ENCODE measurements at regions not wholly inside any gene's neighbourhood (a gene's known extent, or its start where the extent isn't known, plus 50 kb on each side); places are given as distances from the start of the nearest gene placed in this dataset.

DNA sequence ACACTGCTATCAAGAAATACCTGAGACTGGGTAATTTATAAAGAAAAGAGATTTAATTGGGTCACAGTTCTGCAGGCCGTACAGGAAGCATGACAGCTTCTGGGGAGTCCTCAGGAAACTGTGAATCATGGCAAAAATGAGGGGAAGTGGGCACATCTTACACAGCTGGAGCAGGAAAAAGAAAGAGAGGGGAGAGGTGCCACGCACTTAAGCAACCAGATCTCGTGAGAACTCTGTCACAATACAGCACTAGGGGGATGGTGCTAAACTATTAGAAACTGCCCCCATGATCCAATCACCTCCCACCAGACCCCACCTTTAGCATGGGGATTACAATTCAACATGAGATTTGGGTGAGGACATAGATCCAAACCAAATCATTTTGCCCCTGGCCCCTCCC, 105.5 kb upstream of the CPLX2 start:
- no peak for DNase-seq (ENCODE audit: low read depth, low spot score)
- in situ Hi-C loops (cut with HindIII; ENCODE audit: low pct_unique_long_range_greater_than_20kb, low sequenced_read_pairs), result no loop called here

DNA sequence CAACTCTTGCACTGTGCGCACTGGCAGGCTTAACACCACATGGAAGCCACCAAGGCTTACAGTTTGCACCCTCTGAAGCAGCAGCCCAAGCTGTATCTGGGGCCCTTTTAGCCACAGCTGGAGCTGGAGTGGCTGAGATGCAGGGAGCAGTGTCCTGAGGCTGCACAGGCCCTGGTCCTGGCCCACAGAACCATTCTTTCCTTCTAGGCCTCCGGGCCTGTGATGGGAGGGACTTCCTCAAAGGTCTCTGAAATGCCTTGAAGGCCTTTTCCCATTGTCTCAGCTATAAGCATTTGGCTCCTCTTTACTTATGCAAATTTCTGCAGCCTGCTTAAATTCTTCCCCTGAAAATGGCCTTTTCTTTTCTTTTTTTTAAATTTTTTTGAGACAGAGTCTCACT, 104.4 kb upstream of the CPLX2 start:
- in situ Hi-C loops (cut with HindIII; ENCODE audit: low pct_unique_long_range_greater_than_20kb, low sequenced_read_pairs), result no loop called here
- no peak for DNase-seq (ENCODE audit: low read depth, low spot score)

DNA sequence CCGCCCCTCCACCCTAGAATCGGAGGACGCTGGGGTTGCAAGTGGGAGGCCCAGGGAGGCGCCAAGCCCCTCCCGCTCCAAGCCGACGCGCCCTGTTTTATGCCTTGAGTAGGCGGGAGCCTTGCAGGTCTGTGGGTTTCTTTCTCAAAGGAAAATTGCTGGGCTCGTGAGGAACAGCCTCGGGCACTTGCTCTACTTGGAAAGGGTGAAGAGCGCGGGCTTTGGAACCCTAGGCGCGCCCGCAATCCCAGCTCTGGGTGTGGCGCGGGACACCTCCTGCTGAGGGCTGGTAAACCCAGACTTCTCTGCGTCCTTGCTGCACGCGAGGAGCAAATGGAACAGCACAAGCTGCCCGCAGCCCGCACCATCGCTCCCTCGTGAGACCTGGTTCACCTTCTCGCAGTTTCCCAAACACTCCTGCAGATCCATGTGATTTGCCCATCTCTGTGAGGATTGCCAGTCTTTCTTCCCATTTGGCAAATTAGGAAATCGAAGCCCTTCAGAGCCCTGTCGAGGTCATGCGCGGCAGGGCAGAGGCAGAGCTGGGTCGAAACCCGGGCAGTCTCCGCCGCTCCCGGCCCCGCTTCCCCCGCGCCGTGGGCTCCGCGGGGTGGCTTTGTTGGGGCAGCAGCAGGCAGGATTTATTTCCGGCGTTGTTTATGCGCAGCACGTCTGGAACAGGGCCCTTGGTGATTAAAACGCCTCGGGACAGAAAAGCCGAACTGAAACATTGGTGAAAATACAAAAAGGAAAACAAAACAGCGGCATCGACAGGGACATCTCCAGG, 98.4 kb upstream of the CPLX2 start:
- in situ Hi-C loops (cut with HindIII; ENCODE audit: low pct_unique_long_range_greater_than_20kb, low sequenced_read_pairs), result no loop called here
- no peak for DNase-seq (ENCODE audit: low read depth, low spot score)

DNA sequence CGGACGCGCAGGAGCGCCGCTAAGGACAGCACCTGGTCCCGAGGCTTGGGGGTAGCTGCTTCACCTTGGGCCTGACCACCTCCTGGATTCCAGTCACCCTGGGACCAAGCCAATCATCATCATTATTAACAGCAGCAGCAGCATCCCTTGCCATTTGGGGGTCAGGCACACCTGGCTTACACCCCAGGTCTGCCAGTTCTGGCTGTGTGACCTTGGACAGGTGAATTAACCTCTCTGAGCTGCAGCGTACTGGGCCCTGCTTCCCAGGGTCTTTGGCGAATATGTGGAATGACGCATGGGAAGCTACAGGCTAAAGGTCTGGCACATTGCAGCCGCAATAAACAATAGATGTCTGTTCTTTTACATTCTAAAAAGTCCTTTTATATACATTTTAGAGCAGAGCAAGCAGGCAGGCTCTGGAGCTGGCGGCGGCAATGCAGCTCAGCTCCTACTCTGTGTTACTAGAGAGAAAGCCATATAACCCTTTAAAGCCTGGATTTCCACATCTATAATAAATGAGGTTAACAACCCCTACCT, 97.8 kb upstream of the CPLX2 start:
- DNase-seq (ENCODE audit: low read depth, low spot score), result peak; percentile 56
- in situ Hi-C loops (cut with HindIII; ENCODE audit: low pct_unique_long_range_greater_than_20kb, low sequenced_read_pairs), result no loop called here

DNA sequence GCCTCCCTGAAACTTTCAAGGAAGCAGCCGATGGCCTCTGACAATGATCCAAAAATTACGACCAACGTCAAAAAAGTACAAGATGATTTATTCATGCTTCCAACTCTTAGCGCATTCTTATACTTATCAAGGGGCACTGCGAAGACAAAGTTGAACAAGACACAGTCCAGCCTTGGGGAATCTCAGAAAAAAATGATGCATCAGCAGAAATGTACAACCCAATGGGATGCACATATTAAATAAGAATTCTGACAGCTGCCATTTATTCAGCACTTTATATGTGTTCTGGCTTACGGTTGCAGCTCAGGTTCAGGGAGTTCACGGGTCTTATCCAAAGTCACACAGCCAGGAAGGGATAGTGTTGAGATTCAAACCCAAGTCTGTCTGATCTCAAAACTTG, 96.0 kb upstream of the CPLX2 start:
- DNase-seq (ENCODE audit: low read depth, low spot score), result no peak
- in situ Hi-C loops (cut with HindIII; ENCODE audit: low pct_unique_long_range_greater_than_20kb, low sequenced_read_pairs), result no loop called here

DNA sequence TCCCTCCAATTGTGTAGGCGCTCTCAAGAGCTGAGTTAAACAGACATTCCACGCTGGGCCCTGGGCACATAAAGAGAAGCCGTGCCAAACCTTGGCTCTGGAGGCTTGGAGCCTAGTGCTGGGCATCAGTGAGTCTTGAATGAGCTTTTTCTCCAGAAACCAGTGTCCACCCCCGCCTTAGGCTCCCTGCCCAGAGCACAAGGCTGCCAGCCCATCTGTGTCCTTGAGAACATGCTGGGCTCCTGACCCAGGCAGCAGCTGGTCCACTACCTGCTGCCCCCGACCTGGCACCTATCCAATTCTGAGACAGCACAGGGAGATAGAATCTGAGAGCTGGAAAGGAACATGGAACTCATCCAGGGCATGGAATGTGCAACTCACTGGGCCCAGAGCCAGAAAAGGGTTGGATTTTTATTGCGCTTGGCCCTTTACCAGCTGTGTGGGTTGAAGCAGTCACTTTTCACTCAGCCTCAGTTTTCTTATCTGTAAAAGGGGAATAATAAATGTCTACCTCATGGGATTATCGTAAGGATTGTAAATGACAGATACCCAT, 92.4 kb upstream of the CPLX2 start:
- DNase-seq (ENCODE audit: low read depth, low spot score), result no peak
- in situ Hi-C loops (cut with HindIII; ENCODE audit: low pct_unique_long_range_greater_than_20kb, low sequenced_read_pairs), result no loop called here

DNA sequence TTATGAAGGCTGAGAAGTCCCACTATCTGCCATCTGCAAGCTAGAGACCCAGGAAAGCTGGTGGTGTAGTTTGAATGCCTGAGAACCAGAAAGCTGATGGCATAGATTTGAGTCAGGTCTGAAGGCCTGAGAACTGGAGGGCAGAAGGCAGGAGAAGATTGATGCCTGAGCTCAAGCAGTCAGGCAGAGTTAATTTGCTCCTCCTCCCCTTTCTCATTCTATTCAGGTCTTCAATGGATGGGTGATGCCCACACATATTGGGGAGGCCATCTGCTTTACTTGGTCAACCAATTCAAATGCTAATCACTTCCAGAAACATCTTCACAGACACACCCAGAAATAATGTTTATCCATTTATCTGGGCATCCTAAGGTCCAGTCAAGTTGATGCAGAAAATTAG, 87.6 kb upstream of the CPLX2 start:
- in situ Hi-C loops (cut with HindIII; ENCODE audit: low pct_unique_long_range_greater_than_20kb, low sequenced_read_pairs), result no loop called here
- DNase-seq (ENCODE audit: low read depth, low spot score), result no peak

DNA sequence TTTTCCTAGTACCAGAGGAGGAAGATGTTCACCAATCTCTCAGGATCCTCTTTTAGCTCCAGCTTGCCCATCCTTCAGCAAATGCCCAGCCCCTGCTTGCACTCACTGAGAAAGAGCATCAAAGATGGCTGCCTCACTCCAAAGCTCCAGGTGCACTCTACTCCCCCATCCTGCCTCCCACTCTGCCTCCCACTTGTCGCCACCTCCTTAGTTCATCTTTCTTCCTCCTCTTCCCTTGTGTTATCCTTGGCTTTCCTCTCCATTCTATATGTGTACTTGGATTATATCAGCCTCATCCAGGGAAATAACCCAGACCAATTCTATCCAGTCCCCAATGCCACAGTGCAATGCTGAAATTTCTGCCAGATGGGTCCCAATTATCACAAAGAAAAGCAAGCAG, 87.1 kb upstream of the CPLX2 start:
- in situ Hi-C loops (cut with HindIII; ENCODE audit: low pct_unique_long_range_greater_than_20kb, low sequenced_read_pairs), result no loop called here
- DNase-seq (ENCODE audit: low read depth, low spot score), result no peak

DNA sequence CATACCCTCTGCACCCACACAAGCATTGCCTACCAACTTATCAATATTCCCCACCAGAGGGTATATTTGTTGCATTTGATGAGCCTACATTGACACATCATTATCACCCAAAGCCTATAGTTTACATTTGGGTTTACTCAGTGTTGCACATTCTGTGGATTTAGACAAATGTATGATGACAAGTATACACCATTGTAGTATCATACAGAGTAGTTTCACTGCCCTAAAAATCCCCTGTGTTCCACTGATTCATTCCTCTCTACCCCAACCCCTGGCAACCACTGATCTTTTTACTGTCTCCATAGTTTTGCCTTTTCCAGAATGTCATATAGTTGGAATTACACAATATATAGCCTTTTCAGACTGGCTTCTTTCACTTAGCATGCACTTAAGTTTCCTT, 85.7 kb upstream of the CPLX2 start:
- in situ Hi-C loops (cut with HindIII; ENCODE audit: low pct_unique_long_range_greater_than_20kb, low sequenced_read_pairs), result no loop called here
- DNase-seq (ENCODE audit: low read depth, low spot score), result no peak

DNA sequence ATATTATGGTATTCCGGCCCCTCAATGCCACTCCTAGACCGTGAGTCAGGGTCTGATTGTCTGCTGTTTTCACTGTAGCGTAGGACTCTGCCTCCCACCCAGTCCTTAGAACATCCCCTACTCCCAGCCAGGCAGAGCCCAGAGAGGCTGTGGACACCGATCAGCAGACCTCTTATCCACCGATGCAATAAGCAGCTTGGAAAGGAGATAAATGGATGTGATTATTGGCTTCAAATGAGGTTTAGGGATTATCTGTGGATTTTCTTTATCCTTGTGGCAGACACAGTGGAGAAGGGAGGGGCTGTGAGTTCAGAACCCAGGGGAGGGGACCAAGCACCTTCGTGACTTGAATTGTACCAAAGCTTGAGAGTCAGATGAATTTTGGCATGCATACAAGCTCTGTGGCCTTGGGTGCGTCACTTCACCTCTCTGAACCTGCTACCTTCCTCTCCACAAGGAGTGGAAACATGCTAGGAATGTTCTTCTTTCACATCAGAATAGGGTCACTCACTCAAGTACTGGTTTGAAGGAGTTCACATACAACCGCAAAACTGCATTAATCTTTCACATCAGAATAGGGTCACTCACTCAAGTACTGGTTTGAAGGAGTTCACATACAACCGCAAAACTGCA, 83.1 kb upstream of the CPLX2 start:
- in situ Hi-C loops (cut with HindIII; ENCODE audit: low pct_unique_long_range_greater_than_20kb, low sequenced_read_pairs), result no loop called here

DNA sequence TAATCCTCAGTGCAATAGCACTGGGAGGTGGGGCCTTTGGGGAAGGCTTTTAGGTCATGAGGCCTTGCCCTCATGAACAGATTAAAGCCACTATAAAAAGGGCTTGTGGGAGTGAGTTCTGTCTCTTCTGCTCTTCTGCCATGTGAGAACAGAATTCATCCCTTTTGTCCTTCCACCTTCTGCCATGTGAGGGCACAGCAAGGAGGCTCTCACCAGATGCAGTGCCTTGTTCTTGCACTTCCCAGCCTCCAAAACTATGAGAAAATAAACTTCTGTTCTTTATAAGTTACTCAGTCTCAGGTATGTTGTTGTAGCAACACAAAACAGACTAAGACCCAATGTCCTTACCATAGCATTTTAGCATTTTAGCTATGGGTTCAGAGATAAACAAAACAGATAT, 81.7 kb upstream of the CPLX2 start:
- in situ Hi-C loops (cut with HindIII; ENCODE audit: low pct_unique_long_range_greater_than_20kb, low sequenced_read_pairs), result no loop called here
- DNase-seq (ENCODE audit: low read depth, low spot score), result no peak

More for the DNA sequence above, 83.1 kb upstream of the CPLX2 start:
- DNase-seq (ENCODE audit: low read depth, low spot score), result no peak

DNA sequence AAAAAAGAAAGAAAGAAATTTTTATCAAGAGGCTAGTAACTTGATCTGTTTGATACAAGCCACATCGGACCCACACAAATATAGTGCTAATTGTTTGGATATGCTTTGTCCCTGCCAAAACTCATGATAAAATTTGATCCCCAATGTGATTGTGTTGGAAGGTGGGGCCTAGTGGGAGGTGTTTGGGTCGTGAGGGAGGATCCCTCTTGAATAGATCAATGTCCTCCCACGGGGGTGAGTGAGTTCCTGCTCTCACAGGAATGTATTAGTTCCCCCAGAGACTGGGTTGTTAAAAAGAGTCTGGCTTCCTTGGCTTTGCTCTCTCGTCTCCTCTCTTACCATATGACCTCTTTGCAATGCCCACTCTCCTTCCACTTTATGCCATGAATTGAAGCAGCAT, 80.6 kb upstream of the CPLX2 start:
- no peak for DNase-seq (ENCODE audit: low read depth, low spot score)
- in situ Hi-C loops (cut with HindIII; ENCODE audit: low pct_unique_long_range_greater_than_20kb, low sequenced_read_pairs), result no loop called here

DNA sequence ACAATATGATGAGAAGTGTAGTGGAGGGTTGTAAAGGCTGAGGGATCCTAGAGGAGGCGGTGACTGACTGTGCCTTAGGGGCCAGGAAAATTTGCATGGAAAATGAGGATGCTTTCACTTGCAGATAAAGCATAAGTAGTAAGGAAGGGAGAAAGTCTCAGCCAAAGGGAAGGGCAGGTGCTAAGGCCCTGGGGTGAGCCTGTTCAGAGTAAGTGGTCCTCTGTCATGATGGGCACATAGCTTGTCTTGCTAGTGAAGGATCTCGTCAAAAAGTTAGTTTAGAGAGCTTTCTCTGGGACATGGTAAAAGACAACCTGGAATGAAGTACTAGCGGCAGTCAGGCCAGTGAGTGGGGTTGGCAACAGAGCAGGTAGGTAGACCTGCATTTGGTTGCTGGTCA, 75.4 kb upstream of the CPLX2 start:
- in situ Hi-C loops (cut with HindIII; ENCODE audit: low pct_unique_long_range_greater_than_20kb, low sequenced_read_pairs), result no loop called here
- DNase-seq (ENCODE audit: low read depth, low spot score), result no peak

DNA sequence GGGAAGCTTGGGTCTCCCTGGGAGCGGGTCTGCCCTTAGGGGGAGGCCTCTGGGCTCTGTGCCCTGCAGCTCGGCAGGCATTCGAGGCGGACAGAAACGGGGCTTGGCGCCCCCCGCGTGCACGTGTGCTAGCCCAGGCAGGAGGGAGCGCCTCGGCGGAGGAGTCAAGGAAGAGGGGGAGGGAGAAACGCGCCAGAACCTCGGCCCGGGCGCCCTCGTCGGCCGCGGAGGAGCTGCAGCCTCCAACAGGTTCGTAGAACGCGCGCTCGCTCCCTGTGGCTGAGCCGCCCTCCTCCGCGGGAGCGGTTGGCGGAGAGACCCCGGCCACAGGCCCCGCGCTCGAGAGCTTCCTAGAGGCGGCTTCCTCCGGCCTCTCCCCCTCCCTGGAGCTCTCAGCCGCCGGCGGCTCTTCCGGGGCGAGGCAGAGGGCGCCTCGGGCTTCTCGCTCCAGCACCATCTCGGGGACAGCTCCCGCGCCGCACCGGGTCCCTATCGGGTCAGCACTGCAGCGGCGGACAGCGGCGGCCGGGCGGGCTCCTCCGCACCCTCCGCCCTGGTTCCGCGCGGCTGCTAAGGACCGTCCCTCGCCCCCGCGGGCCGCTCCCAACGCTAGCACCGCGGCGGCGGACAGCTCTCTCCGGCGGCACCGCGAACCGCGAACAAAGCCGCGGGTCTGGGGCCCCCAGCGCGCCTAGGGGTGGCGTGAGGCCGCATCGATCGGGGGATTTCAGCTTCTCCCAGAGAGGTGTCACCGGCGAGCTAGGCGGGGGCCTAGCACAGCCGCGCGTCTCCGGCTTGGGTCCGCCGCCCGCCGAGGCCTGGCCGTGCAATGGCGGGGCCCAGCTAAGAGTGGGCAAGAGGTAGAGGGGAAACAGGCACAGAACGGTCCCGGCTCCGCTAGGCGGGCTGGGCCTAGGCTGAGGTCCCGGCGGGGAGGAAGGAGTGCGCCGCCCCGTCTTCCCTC, 74.6 kb upstream of the CPLX2 start:
- in situ Hi-C loops (cut with HindIII; ENCODE audit: low pct_unique_long_range_greater_than_20kb, low sequenced_read_pairs), result no loop called here
- DNase-seq (ENCODE audit: low read depth, low spot score), result peak; percentile 33

DNA sequence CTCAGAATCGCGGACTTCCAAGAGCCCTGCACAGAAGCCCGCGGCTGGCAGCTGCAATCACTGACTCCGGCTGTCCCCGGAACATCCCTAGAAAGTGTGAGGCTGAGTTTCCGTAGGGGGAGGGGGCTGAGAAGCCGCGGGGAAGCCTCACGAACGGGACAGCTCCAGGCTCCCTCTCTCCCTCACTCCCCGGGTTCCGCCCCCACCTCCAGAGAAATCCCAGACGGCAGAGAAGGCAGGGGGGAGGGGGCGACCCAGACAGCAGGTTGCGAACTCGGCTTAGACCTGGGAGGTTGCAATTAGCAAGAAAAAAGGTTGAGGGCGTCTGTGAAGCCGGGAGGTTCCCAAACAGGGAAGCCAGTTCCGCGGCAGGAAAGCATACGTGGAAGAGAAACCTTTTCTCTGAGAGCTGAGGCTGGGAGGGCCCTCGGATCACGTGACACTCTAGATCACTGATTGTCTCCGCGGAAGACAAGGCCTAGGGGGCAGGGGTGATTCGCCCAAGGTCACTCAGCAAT, 73.8 kb upstream of the CPLX2 start:
- in situ Hi-C loops (cut with HindIII; ENCODE audit: low pct_unique_long_range_greater_than_20kb, low sequenced_read_pairs), result no loop called here
- DNase-seq (ENCODE audit: low read depth, low spot score), result no peak

DNA sequence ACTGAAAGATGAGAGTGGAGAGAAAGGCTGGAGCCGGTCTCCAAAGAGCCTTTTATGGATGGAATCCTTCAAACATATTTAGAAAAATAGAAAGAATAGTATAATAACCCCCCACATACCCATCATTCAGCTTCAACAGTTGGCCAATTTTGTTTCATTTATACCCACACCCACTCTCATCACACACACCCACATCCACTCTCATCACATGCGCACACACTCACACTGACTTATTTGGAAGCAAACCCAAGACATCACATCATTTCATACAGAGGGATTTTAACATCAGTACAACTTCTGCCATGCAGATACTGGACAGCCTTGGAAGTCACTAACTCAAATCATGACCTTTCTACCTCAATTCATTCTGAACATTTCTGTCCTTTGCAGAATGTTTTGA, 72.8 kb upstream of the CPLX2 start:
- in situ Hi-C loops (cut with HindIII; ENCODE audit: low pct_unique_long_range_greater_than_20kb, low sequenced_read_pairs), result no loop called here
- DNase-seq (ENCODE audit: low read depth, low spot score), result no peak

DNA sequence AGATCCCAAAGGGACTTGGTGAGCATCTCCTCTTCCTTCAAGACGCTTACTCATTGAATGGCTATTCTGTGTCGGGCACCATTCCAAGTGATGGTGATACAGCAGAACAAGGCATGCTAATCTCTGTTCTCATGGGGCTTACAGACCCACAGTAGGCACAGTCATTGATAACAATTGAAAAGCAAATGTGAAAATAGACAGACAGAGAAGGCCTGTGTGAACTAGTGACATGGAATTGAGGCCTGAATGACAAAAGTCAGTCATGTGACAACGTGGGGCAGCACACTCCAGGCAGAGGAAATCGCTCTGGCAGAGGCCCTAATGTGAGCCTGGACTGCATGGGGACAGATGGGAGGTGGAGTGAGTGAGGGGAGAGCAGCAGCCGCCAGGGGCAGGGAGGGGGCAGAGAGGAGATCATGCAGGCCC, 70.7 kb upstream of the CPLX2 start:
- in situ Hi-C loops (cut with HindIII; ENCODE audit: low pct_unique_long_range_greater_than_20kb, low sequenced_read_pairs), result no loop called here
- DNase-seq (ENCODE audit: low read depth, low spot score), result no peak

DNA sequence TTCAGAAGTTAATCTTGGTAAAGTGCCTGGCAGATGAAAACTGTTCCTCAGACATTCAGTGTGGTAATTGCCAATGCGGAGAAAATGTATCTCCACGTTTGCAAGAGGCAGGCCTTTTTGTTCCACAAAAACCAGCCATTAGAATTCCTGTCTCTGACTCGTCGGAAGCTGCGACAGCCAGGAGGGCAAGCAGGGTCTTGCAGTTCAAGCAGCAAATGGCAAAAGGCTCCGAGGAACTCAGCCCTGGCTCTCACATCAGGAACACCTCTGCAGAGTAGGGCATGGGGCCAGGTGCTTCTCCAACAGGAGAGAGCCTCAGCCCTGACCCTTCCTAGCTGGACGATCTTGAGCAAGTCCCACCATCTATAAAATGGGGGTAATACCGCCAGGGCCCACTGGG, 69.0 kb upstream of the CPLX2 start:
- in situ Hi-C loops (cut with HindIII; ENCODE audit: low pct_unique_long_range_greater_than_20kb, low sequenced_read_pairs), result no loop called here
- no peak for DNase-seq (ENCODE audit: low read depth, low spot score)

Data from SK-MEL-5 (cell line).